ENCODE measurements at regions not wholly inside any gene's neighbourhood (a gene's known extent, or its start where the extent isn't known, plus 50 kb on each side); places are given as distances from the start of the nearest gene placed in this dataset.

DNA sequence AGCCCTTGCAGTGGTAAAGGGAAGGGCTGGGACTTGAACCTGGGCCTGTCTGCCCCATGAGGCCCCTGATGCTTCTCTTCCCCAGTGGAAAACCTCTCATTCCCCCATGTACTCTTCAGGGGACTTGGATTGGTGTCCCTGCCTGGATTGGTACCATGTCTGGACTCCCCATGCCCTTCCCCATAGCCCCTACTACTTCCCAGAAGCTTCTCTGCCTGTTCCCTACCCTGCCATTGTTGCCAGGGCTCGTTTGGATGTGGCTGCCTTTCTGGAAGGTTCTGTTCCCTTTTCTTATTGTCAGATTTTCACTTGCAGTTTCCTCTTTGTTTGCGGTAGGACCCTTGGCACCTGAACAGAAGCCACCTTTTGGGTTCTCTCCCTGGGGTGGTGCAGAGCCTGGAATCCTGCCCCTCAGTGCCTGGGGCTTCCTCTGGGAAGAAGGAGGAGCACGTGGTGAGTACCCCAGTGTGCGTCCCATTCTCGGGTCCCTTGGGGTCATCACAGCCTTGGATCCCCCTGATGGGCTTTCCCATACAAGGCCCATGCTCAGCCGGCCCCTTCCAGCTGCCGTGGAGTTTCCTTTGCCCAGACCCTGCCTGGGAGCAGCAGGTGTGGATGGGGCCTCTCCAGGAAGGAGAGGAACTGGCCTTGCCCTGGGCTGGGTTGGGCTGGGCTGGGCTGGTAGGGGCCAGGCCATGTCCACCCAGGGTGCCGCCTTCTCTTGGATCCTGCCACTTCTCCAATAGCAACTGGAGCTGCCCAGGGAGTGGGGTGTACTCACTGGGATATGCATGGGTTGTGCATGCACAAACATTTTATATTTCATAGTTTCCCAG, 281.1 kb downstream of the PTPRU start:
- DNase-seq (ENCODE audit: low read depth, low spot score) = no peak

DNA sequence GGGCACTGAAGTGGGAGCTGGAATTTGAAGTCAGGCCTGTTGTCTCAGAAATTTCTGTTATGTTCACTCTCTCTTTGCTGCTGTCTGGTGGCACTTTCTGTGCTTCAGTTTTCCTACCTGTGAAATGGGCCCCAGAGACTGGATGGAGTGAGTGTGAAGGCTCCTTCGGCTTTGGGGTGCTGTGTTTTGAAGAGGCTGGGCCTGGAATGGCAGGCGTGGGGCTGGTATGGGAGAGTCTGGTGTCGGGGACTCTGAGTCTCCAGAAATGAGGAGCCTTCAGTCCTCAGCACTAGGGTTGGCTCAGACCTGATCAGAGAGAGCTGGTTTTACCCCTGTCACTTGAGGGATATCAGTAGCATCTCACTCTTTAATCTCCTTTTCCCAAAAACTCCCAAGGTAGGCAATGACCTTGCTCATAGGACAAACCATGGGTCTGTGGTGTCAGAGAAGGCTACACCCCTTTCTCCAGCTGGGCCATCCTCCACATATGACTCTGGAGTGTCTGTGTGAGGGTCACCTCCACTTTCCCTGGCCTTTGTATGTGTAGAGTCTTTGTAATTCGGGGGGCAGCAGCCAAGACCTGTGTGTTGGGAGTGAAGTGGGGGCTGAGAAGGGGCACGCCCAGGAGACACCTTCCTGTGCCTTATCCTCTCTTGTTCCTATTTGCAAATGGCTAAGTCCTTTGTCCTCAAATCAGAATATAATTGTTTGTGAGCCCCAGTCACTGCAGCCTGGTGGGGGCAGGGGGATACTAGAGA, 279.9 kb downstream of the PTPRU start:
- no peak for DNase-seq (ENCODE audit: low read depth, low spot score)

DNA sequence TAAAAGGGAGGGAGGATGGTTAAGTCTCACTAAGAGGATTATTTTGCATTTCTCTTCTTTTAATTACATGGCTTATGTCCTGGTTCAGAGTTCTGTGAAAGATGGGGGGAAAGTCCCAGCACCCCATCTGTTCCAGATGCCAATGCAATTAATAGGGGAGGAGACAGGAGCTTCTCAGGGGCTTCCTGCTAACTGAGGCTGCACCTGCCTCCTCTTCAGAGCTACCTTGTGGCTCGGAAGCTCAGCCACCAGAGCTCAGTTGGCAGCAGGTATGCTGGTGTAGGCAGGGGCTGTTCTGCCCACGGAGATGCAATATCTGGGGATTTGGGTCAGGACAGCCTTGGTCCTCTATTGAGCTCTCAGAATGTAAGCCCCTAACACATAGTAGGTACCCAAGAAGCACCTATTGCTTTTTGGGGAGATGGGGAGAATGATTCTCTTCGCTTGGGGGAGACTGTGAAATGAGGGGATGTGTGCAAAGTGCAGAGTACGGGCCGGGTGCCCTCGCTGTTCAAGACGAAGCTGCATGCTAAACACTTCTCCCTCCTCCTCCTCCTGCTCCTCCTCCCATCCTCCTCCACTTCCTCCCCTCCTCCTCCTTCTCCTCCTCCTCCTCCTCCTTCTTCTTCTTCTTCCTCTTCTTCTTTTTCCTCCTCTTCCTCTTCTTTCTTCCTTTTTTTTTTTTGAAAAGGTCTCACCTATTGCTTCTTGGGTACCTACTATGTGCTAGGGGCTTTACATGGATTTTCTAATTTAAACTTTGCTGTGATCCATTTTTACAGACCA, 279.0 kb downstream of the PTPRU start:
- no peak for DNase-seq (ENCODE audit: low read depth, low spot score)

DNA sequence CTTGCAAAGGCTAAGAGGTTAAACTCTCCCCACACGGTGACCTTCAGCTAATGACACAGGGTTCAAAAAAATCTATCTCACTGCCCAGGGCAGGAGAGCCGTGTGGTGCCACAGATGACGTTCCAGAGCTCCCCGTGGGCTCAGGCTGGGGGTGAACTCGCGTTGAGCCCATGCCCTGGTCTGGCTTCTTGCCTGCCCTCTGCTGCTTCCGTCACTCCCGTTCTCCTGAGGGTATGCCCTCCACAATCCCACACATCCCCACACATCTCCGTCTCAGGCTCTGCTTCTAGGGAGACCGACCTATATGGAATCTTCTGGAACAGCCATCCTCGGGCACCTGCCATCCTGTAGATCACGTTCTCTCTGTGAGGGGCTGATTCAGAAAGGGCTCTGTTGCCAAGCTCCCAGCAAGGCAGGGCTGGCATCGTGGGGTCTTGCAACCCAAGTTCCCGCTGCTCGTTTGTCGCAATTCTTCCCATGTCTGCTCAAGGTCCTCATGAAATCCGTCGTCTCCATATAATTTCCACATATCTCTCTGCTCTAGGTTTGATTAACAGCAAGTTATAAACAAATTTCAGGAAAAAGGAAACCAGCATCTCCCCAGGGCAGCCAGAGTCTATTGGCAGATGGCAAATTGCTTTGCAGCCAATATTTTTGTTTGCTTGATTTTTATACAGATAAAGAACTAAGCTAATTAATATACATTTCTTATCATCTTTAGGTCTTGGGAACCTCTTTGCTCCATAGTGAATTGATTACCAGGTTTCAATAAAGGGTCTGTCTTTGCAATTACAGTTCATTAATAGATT, 278.2 kb downstream of the PTPRU start:
- no peak for DNase-seq (ENCODE audit: low read depth, low spot score)

DNA sequence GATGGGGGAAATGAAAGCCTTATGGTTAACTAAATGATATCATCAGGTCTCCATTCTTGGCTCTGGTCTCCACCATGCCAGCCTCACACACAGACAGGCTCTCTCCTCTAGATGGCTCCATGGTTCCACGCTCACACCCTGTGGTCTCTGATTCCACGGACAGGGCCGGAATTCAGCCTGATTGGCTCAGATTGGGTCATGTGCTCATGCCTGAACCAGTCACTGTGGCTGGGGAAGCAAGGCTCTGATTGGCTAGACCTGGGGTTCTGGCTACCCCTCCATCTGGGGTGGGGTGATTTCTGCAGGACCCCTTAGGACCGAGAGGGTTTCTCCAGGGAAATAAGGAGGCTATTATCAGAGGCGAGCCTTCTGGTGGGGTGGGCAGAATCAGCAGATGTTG, 277.0 kb downstream of the PTPRU start:
- peak; percentile 78 for DNase-seq (ENCODE audit: low read depth, low spot score)

DNA sequence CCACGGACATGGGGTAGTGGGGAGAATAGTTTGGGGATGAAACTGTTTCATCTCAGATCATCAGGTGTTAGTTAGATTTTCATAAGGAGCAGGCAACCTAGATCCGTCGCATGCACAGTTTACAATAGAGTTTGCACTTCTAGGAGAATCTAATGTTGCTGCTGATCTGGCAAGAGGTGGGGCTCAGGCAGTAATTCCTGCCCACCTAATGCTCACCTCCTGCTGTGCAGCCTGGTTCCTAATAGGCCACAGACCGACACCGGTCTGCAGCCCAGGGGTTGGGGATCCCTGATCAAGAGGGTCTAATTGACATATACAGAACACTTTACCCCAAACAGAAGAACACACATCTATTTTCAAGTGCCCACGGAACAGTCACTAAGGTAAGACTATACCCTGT, 275.1 kb downstream of the PTPRU start:
- DNase-seq (ENCODE audit: low read depth, low spot score) = no peak

DNA sequence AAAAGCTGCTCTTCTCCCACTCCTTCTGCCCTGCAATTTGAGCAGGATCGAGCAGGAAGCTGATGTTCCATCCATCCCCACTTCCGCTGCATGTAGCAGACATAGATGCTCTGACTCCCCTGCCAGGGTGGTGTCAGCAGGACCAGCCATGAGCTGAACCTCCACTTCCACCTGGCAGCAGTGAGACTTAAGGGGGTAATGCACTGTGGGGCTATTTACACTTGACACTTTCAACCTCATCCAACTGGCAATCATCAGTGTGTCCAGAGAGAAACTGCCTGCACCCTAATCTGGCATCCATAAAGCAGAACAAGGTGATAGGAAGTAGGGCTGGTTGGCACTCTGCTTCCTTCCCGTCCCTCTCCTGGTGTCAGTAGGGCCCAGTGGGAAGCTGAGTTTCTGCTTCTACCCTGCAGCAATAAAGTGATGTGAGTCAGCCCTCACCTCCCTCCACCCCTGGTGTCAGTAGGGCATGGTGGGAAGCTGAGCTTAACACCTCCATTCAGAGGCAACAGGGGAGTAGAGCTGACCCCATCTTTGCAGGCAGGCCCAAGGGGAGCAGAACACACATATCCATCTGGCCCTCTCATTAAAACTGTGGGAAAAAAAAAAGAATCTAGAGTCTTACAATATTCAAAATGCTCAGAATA, 272.3 kb downstream of the PTPRU start:
- DNase-seq (ENCODE audit: low read depth, low spot score) = no peak

DNA sequence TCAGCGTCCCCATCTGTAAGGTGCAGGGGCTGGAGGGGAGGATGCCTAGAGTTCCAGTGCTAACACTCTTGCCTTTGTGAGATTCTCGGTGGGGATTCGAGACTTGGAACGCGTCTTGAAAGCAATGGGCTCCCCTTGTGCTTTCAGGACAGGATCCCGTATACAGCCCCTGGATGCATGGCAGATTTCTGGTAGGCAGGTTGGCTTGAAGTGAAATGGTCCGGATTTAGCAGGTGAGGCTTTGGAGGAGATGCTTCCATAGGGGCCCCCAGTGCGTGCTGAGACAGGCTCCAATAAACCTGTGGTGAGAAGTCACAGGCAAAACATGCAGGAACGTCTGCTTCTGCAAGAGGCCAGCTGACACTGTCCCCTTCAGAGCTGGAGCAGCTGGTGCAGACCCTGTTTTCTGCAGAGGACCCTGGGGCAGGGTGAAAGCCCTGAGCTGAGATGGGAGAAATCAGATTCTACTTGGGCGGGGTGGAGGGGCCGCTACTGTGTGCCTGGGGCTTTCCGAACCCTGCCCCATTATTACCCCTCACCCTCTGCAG, 270.4 kb downstream of the PTPRU start:
- no peak for DNase-seq (ENCODE audit: low read depth, low spot score)

DNA sequence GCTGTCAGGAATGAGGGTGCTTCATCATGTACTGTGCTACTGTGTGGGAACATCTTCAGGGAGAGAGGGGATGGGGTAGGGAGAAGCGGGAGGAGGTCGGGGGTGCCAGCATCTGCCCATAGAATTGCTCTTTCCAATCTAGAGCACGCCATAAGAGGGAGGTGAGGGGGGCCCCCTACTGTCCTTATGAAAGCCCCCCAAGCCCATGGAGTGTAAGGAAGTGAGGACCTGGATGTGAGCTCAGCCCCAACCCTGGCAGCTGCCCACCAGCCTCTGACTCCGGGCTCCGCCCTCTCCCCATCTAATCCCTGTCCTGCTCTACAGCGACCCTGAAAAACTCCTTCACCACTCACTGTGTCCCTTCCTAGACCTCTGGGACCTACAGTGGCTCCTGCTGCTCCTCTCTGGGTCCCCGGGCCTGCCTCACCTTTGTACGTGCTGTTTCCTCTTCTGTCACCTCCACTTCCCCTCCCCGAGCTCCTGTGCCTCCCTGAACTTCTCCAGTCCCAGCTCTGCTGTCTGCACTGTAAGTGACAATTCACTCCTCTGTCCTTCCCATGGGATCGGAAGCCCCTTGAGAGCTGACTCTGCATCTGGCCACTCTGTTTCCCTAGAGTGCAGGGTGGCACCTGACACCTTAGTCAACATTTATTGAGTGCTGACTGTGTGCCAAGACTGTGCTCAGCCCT, 269.4 kb downstream of the PTPRU start:
- no peak for DNase-seq (ENCODE audit: low read depth, low spot score)

DNA sequence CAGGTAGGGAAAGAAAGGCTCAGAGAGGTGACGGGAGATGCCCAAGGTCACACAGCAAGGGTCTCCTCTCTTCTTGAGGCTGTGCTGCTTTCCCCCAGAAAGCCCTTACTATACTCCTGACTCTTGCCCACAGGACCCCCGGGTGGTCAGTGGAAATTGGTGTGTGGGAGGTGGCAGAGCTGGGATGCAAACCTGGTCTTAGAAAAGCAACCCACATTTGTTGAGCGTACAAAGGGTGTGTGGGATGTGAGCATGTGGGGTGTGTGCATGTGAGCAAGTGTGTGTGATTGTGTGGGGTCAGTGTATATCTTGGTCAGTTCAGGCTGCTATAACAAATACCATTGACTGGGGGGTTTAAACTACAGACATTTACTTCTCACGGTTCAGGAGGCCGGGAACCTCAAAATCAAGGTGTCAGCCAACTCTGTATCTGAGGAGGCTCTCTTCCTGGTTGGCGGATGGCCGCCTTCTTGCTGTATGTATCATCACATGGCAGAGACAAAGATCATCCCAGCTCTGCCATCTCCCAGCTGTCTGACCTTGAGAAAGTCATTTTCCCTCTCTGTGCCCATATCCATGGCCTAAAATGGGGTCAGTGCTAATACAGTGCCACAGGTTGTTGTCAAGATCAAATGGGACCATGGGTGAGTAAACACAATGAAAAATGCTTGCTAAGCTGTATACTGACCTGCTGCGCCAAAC, 268.5 kb downstream of the PTPRU start:
- DNase-seq (ENCODE audit: low read depth, low spot score) = no peak

DNA sequence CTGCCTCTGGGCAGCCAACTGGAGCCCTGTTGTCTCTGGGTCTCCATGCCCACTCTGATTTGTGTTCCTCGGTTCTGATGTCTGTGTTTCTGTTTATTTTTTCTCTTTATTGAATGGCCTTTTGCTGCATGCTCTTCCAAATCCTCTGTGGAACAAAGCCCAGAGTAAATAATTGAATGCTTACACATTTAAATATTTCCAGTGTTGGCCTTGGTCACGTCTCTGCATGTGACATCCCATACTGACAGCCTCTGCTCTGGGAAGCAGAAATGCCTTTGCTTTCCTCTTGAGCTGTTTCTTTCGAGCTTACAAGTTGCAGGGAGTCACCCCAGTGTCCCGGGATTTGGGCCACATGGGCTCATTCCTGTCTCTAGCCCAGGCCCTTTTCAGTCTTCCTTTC, 267.9 kb downstream of the PTPRU start:
- DNase-seq (ENCODE audit: low read depth, low spot score) = peak; percentile 36

DNA sequence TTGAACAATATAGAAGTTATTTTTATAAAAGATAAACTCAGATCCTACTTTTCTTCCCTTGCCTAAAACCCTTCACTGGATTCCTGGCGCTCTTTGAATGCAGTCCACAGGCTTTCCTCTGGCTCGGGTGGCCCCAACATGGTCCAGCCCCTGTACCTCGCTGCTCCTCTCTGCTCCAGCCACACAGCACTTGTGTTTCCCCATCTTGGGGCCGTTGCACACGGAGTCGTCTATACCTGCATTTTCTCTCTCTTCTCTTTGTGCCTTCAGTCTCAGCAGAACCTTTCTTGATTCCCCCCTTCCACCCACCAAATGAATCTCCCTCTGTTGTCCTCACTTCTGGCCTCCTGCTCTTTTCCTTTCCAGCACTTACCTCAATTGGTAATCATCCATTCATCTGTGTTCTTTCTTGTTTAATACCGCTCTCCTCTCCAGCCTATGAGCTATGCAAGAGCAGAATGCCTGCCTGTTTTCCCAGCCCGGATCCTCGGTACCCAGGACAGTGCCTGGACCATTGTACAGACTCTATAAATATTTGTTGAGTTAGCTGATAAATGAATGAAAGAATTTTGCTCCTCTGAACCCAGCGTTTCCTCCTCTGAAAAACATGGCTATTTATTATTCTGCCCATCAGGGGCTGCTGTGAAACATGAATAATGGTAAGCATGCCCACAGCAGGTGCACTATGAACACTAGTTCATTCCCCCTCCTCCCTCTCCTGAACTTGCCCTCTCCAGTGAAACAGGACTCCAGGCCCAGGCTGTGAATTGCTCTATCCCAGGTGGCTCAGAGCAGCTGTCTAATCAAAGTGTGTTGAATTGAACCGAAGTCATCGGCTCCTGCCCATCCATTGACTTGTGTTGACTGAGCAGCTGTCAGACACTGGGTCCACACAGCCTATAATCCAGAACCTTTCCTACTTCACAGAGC, 266.9 kb downstream of the PTPRU start:
- DNase-seq (ENCODE audit: low read depth, low spot score) = no peak

DNA sequence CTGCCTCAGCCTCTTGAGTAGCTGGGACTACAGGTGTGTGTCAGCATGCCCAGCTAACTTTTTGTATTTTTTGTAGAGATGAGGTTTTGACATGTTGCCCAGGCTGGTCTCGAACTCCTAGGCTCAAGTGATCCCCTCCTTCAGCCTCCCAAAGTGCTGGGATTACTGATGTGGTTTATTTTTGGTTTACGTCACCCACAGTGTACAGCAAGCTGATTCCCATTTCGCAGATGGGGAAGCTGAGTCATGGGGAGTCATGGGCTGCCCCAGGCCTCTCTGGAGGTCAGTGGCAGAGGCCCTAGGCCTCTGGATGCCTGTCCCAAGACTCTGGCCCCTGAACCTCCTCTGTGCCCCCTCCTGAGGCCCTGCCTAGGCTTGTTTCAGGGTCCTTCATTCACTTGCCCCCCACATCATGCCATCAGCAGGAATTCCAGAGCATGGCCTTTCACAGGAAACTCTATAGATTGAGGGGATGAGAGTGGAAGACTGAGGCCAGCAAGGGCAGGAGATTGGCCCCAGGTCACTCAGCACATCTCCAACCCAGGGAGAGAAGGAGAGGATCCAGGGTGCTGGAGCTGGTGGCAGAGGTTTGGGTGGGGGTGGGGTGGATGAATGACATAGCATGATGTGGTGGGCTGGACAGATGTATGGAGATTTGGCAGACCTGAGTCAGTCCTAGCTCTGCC, 266.0 kb downstream of the PTPRU start:
- no peak for DNase-seq (ENCODE audit: low read depth, low spot score)

DNA sequence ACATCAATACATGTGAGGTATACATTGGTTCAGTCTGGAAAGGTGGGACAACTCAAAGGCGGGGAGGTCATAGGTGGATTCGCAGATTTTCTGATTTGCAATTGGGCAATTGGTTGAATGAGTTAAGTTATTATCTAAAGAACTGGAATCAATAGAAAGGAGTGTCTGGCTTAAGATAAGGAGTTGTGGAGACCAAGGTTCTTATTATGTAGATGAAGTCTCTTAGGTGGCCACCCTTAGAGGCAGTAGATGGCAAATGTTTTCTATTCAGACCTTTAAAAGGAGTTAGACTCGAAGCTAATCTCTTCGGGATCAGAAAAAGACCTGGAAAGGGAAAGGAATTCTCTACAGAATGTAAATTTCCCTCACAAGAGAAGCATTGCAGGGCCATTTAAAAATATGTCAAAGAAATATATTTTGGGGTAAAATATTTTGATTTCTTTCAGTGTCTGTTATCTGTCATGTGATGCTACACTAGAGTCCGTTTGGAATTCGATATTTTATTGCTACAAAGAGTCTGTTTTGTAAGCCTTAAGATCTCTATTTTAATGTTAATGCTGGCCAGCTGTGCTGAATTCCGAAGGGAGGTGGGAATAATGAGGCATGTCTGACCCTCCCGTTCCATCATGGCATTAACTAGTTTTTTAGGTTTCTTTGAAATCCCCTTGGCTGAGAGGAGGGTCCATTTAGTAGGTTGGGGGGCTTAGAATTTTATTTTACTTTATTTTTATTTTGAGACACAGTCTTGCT, 265.1 kb downstream of the PTPRU start:
- no peak for DNase-seq (ENCODE audit: low read depth, low spot score)

DNA sequence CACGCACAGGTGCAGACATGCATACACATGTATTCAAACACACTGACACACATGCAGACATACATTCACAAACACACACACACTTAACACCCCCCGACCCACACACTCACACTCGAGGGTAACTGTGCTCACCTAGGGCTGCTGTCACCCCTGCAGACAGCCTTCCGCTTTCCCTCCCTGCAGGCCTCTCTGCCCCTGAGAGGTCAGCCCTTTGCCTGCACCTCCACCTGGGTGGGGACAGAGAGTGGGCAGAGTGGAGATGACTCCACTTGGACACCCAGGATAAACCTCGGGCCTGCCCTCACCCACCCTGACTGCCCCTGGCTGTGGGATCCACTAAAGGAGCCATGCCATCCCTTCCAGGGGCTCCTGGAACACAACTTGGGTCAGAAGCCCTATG, 264.3 kb downstream of the PTPRU start:
- DNase-seq (ENCODE audit: low read depth, low spot score) = no peak

DNA sequence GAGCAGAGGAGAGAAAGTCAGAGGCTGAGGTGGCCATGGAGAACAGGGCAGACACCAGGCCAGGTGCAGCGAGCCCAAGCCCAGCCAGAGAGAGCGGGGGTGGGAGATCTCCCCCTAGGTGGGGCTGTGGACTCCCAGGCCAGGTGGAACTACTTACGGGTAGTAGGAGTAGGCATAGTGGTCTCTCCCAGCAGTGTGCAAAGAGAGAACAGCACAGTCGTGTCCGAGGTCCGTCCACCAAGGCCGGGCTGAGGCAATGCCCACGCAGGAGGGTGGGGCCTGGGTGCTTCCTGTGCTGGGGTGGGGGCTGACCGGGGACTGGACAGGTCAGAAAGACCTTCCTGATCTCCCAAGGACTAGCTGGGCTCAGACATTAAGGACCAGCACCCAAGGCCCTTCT, 263.7 kb downstream of the PTPRU start:
- no peak for DNase-seq (ENCODE audit: low read depth, low spot score)

DNA sequence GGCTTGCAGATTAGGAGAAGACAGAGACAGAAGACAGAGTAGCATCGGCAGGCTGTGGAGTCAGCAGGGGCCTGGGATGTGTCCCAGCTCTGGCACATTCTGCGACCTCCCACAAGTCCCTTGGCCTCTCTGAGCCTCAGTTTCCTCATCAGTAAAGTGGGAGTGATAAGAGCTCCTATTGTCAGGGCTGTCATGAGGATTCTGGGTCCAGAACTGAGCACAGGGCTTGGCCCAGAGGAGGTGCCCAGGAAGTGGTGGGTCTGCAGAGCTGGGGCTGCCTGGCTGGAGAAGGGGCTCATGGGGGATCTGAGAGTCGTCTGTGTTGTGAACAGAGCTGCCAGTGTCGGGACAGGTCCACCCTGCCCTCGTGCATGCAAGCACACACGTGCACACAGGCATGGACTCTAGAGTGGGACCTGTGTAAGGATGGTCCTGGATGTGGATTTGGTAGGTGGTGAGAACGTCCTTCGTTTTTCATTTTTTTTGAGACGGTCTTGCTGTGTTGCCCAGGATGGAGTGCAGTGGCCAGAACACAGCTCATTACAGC, 262.9 kb downstream of the PTPRU start:
- DNase-seq (ENCODE audit: low read depth, low spot score) = no peak

All from astrocyte of the hippocampus (primary cell).